Muscle of leg (tissue), 3 donors: ENCODE measurements at regions not wholly inside any gene's neighbourhood (a gene's known extent, or its start where the extent isn't known, plus 50 kb on each side); places are given as distances from the start of the nearest gene placed in this dataset.

ENCODE experiments used
- DNase-seq: peaks from one replicate; pipeline ENCODE4 v3.0.0; 2013
- H3K27ac ChIP-seq: one replicate; pipeline ENCODE4 v1.5.1; 2013; ENCODE audit warnings: mild to moderate bottlenecking, low read length, control low read depth
- H3K27me3 ChIP-seq: one replicate; pipeline ENCODE4 v1.6.1; 2013; ENCODE audit warnings: low read length; ENCODE audit not compliant: control insufficient read depth, insufficient read depth
- H3K36me3 ChIP-seq: one replicate; pipeline ENCODE4 v1.6.1; 2013; ENCODE audit warnings: low read length; ENCODE audit not compliant: control insufficient read depth, insufficient read depth
- H3K4me1 ChIP-seq: one replicate; pipeline ENCODE4 v1.6.1; 2013; ENCODE audit warnings: low read length; ENCODE audit not compliant: control insufficient read depth, insufficient read depth
- H3K4me3 ChIP-seq: one replicate; pipeline ENCODE4 v1.5.1; 2013; ENCODE audit warnings: low read length, control low read depth
- H3K9me3 ChIP-seq: replicated peaks from 2 replicates; pipeline ENCODE4 v1.6.1; 2013; ENCODE audit warnings: low read depth, low read length; ENCODE audit not compliant: control insufficient read depth
- WGBS: methylation state at CpG from one replicate; pipeline ENCODE4 v1.1.5; 2013; ENCODE audit warnings: missing lambda C conversion rate; ENCODE audit not compliant: insufficient coverage; 5-methylcytosine and 5-hydroxymethylcytosine counted together

- no peaks in the 10 kb centered on the region for H3K27me3 ChIP-seq
- no peak overlapping the region for H3K4me3 ChIP-seq
- no peak overlapping the region for H3K27ac ChIP-seq
- DNase-seq = peak; percentile 51
- H3K36me3 ChIP-seq = no peaks in the 10 kb centered on the region
- H3K9me3 ChIP-seq = no peaks in the 10 kb centered on the region
- H3K4me1 ChIP-seq = no peaks in the 10 kb centered on the region
- 90% methylated on average over 2 of the region's 3 CpGs for WGBS
Measured at GRCh38 chr2:192254444-192254843, 59.7 kb upstream of the TMEFF2 start.

DNA sequence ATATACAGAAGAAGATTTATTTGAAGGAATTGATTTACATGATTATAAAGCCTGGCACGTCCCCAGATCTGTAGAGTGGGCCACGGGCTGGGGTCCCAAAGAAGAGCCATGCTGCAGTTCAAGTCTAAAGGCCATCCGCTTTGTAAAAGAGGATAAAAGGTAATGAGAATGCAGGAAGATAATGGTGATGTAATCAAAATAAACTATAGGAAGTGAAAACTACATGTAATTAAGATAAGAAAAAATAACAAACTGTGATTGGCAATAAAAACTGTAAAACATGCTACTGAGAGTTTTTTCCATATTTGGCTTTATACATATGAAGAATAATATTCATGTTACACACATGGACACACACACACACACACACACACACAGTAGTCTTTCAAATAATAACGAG is 59.0 kb upstream of the TMEFF2 start:
- no peak for DNase-seq
- 60% methylated on average over 1 of the region's 4 CpGs for WGBS
- no peak overlapping the region for H3K4me3 ChIP-seq
- H3K4me1 ChIP-seq = no peaks in the 10 kb centered on the region
- H3K36me3 ChIP-seq = no peaks in the 10 kb centered on the region
- H3K27me3 ChIP-seq = no peaks in the 10 kb centered on the region
- H3K9me3 ChIP-seq = no peaks in the 10 kb centered on the region
- H3K27ac ChIP-seq = no peak overlapping the region

- Histone ChIP-seq H3K36me3 (no peaks in the 10 kb centered on the region), H3K27ac (no peak overlapping the region), H3K4me3 (no peak overlapping the region), H3K9me3 (no peaks in the 10 kb centered on the region), H3K27me3 (no peaks in the 10 kb centered on the region), H3K4me1 (no peaks in the 10 kb centered on the region)
- DNase-seq = no peak
Measured at GRCh38 chr2:192250961-192251360, 56.2 kb upstream of the TMEFF2 start.

DNA sequence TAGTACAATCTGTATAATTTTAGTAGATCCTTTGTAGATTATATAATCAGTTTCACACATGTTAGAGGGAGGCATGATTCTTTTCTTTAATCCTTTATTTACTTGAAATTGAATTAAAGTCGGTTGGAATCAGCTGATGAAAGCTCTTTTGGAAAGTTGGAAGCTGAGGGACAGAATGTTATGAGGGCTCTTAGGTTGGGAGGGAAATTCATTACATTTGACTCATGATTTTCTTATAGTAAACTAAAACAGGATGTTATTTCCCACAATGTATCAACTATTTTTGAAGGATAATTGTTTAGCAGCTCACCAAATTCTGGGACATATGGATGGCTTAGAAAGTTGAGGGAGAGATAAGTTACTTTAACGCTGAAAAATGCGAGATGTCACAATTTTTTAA is 52.7 kb upstream of the TMEFF2 start:
- H3K27me3 ChIP-seq = no peaks in the 10 kb centered on the region
- DNase-seq = no peak
- WGBS = no CpG with 5 or more reads among the region's 3 CpGs
- H3K27ac ChIP-seq = no peak overlapping the region
- H3K9me3 ChIP-seq = no peaks in the 10 kb centered on the region
- H3K4me1 ChIP-seq = no peaks in the 10 kb centered on the region
- H3K4me3 ChIP-seq = no peak overlapping the region
- no peaks in the 10 kb centered on the region for H3K36me3 ChIP-seq

DNA sequence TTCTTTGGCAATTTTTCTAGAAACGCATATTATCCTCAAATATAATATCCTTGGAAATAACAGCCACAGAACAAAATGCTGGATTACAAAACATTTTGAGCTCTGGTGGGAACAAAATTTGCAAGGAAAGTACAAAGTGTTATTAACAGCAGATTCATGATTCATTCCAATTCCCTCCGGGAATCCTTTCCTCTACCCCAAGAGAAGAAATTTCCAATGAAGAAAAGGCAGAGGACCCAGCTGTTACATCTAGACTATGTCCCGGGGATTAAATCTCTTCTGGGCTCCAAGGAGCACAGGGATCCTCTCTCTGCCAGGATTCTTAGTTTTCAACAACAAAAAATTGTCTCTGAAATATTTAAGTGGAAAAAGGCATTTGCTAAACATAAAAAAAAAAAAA is 51.6 kb upstream of the TMEFF2 start:
- DNase-seq = no peak
- H3K36me3 ChIP-seq = no peaks in the 10 kb centered on the region
- H3K9me3 ChIP-seq = no peaks in the 10 kb centered on the region
- H3K27me3 ChIP-seq = no peaks in the 10 kb centered on the region
- WGBS = no CpG with 5 or more reads among the region's 3 CpGs
- H3K27ac ChIP-seq = no peak overlapping the region
- H3K4me1 ChIP-seq = no peaks in the 10 kb centered on the region
- no peak overlapping the region for H3K4me3 ChIP-seq

DNA sequence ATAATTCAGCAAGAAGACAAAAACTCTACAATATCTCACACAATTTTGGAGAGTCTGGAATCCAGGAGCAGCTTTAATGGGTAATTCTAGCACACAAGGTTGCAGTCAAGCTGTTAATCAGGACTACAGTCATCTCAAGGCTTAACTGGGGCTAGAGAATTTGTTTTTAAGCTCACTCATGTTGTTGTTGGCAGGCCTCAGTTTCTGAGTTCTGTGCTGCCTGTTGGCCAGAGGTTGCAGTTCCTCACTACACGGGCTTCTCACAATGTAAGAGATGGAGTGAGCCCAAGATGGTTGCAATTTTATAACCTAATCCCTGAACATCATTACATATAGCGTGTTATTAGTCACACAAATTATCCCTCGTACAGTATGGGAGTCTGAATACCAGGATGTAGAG is 50.6 kb upstream of the TMEFF2 start:
- DNase-seq = no peak
- H3K27me3 ChIP-seq = no peaks in the 10 kb centered on the region
- H3K9me3 ChIP-seq = no peaks in the 10 kb centered on the region
- no peaks in the 10 kb centered on the region for H3K4me1 ChIP-seq
- H3K36me3 ChIP-seq = no peaks in the 10 kb centered on the region
- H3K27ac ChIP-seq = no peak overlapping the region
- WGBS = no CpG with 5 or more reads among the region's 3 CpGs
- no peak overlapping the region for H3K4me3 ChIP-seq
